Activated naive CD8-positive, alpha-beta T cell treated with anti-CD3 and anti-CD28 coated beads for 36 hours (primary cell): ENCODE measurements at regions not wholly inside any gene's neighbourhood (a gene's known extent, or its start where the extent isn't known, plus 50 kb on each side); places are given as distances from the start of the nearest gene placed in this dataset.

Experiments
- DNase-seq: peaks from one replicate; pipeline ENCODE4 v3.0.0; 2021
- H3K27ac Mint-ChIP-seq: one replicate; pipeline ENCODE4 v1.8.0; 2022; ENCODE audit warnings: mild to moderate bottlenecking, moderate library complexity, mixed read lengths
- H3K27me3 Mint-ChIP-seq: one replicate; pipeline ENCODE4 v1.8.0; 2022; ENCODE audit warnings: mild to moderate bottlenecking, mixed read lengths
- H3K36me3 Mint-ChIP-seq: one replicate; pipeline ENCODE4 v1.8.0; 2021; ENCODE audit warnings: mild to moderate bottlenecking, mixed read lengths
- H3K4me1 Mint-ChIP-seq: one replicate; pipeline ENCODE4 v1.8.0; 2021; ENCODE audit warnings: mixed read lengths
- H3K4me3 Mint-ChIP-seq: one replicate; pipeline ENCODE4 v1.8.0; 2022; ENCODE audit warnings: mild to moderate bottlenecking, moderate library complexity, mixed read lengths
- H3K9me3 Mint-ChIP-seq: one replicate; pipeline ENCODE4 v1.8.0; 2022; ENCODE audit warnings: mixed read lengths

DNA sequence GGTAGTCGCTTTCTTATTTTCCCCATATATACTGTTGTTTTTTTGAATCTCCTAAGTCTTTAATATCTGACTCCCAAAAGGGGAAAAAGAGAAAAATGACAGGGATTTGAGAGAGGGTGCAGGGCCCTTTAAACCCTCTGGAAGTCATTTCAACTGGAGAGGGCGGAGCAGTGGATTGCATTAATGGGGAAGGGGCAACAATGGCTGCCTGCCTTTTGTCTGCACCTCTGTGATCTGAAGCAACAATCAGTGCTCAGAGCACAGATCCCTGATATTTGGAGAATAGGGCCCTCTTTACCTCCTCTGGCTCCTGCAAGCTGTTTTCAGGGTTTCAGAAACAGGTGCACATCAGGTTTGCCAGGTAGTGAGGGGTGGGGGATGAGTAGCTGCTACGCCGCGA, 1458.3 kb upstream of the TENM3 start:
- no peak for DNase-seq
- Mint-ChIP-seq H3K9me3 (no peaks in the 10 kb centered on the region), H3K4me1 (no peaks in the 10 kb centered on the region)

DNA sequence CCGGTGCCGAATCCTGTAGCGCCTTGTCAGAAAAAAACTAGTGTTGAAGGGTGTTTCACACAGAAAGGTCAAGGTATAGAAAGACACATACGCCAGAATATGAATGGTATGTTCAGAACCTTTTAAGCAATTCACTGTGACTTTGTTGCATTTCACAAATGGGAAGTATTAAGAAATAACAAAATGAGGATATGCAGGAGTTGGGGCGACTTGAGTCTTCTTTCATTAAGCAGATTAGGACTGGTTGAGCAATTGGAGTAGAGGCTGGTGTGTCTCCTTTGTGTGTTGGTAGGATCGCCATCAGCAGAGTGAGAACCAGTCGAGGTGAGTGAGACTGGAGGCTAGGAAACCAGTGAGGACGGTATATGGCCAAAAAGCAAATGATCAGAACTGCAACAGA, 1454.5 kb upstream of the TENM3 start:
- Mint-ChIP-seq H3K27ac (no peak overlapping the region), H3K9me3 (no peaks in the 10 kb centered on the region), H3K4me3 (no peak overlapping the region), H3K36me3 (no peaks in the 10 kb centered on the region), H3K27me3 (no peaks in the 10 kb centered on the region), H3K4me1 (no peaks in the 10 kb centered on the region)
- DNase-seq = no peak

More for the DNA sequence above, 1458.3 kb upstream of the TENM3 start:
- H3K27me3 Mint-ChIP-seq = no peaks in the 10 kb centered on the region
- no peak overlapping the region for H3K27ac Mint-ChIP-seq
- H3K36me3 Mint-ChIP-seq = no peaks in the 10 kb centered on the region
- H3K4me3 Mint-ChIP-seq = no peak overlapping the region

DNA sequence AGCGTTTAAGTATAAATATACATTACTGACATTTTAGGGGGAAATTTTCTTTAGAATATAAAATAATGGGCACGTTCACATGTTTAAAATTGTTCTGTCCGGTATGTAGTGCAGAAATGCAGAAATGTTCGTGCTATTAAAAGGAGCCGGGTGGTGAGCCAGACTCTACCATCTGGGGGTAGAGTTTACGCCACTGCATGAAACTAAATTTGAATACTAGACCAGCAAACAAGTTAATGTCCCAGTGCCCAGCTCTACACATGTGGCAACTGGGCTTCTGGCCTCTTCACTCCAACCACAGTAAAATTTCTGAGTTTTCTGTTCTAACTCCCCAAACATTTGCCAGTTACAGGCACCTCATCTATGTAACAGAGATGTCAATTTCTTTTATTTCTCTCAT, 1453.3 kb upstream of the TENM3 start:
- no peak overlapping the region for H3K4me3 Mint-ChIP-seq
- H3K36me3 Mint-ChIP-seq = no peaks in the 10 kb centered on the region
- H3K9me3 Mint-ChIP-seq = no peaks in the 10 kb centered on the region
- H3K4me1 Mint-ChIP-seq = no peaks in the 10 kb centered on the region
- H3K27me3 Mint-ChIP-seq = no peaks in the 10 kb centered on the region
- DNase-seq = no peak
- no peak overlapping the region for H3K27ac Mint-ChIP-seq

DNA sequence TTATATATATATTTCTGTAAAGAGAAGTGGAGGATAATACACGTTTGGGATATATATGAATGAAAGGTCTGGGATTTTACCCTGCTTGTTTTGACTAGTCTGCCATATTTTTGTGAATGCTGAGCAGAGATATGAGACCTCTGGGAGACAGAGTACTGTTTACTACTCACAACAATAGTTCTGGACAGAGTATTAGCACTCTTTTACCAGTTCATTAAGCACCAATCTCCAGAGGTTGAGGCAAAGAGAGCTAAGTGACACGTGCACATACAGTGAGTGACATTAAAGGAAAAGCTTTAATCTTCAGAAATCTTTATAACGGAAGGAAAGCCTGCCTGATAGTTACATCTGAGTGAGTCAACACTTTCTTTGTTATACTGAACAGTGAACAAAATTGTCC, 1452.7 kb upstream of the TENM3 start:
- no peak overlapping the region for H3K4me3 Mint-ChIP-seq
- H3K27ac Mint-ChIP-seq = no peak overlapping the region
- no peaks in the 10 kb centered on the region for H3K36me3 Mint-ChIP-seq

DNA sequence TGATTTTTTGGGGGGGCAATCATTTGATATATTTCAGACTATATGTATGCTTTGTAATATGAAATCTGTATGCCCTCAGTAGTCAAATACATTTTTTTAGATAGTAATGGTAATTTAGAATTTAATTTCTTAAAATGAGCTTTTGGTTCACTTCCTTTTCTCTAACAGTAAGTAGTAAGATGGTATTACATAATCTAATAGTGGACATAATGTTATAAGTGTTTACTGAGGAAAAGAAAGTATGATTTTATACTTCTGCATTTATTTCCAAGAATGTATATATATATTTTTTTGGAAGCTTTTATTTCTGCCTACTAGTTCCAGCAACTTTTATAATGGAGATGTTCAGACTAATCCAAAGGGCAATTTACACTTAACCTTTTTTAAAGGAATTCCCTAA, 1450.7 kb upstream of the TENM3 start:
- Mint-ChIP-seq H3K27ac (no peak overlapping the region), H3K4me1 (no peaks in the 10 kb centered on the region), H3K4me3 (no peak overlapping the region), H3K9me3 (no peaks in the 10 kb centered on the region), H3K36me3 (no peaks in the 10 kb centered on the region), H3K27me3 (no peaks in the 10 kb centered on the region)
- no peak for DNase-seq

More for the DNA sequence above, 1452.7 kb upstream of the TENM3 start:
- Mint-ChIP-seq H3K27me3 (no peaks in the 10 kb centered on the region), H3K9me3 (no peaks in the 10 kb centered on the region), H3K4me1 (no peaks in the 10 kb centered on the region)
- DNase-seq = no peak

DNA sequence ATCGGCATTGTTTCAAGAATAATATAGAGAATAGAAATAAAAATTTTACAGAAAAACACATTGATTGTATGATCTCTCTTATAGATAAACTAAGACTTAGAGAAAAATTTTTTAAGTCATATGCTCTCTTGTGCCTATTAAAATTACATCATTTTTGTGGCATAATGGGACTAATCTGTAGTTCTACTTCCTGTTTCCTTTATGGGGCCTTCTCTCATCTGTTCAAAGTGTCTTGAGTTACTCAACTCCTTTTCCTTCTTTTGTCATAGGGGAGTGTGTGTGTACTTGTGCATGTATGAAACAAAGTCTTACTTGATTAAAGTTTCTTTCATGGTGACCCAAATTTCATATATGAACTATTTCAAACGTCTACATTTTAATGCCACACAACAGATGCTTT, 1448.9 kb upstream of the TENM3 start:
- H3K36me3 Mint-ChIP-seq = no peaks in the 10 kb centered on the region
- no peak overlapping the region for H3K4me3 Mint-ChIP-seq
- no peak for DNase-seq
- H3K9me3 Mint-ChIP-seq = no peaks in the 10 kb centered on the region
- H3K4me1 Mint-ChIP-seq = no peaks in the 10 kb centered on the region
- H3K27ac Mint-ChIP-seq = no peak overlapping the region
- no peaks in the 10 kb centered on the region for H3K27me3 Mint-ChIP-seq

DNA sequence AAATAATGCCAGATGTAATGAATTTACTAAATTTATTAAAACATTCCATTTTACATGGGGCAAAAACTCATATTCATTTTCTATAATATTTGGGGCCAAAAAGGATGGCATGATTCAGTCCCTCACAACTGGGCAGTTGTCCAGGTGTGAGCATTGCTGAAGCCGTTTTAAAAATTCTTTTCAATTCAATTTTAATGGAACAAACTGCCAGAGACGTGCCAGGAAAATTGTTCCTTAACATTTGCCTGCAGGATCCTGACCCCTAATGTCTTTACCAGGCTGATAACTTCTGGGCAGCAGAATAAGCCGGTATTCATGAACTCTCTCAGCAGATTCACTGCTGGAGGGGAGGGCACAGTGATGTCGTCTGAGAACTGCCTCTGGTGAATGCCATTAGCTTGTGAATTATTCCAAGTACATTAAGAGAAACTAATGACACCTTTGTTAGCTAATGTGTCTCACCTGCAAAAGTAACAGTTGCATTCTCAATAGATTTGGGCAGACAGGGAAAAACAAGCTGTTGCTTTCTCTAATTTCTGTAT, 1445.1 kb upstream of the TENM3 start:
- Mint-ChIP-seq H3K4me1 (no peaks in the 10 kb centered on the region), H3K36me3 (no peaks in the 10 kb centered on the region), H3K4me3 (no peak overlapping the region), H3K9me3 (no peaks in the 10 kb centered on the region), H3K27ac (no peak overlapping the region), H3K27me3 (no peaks in the 10 kb centered on the region)
- no peak for DNase-seq

DNA sequence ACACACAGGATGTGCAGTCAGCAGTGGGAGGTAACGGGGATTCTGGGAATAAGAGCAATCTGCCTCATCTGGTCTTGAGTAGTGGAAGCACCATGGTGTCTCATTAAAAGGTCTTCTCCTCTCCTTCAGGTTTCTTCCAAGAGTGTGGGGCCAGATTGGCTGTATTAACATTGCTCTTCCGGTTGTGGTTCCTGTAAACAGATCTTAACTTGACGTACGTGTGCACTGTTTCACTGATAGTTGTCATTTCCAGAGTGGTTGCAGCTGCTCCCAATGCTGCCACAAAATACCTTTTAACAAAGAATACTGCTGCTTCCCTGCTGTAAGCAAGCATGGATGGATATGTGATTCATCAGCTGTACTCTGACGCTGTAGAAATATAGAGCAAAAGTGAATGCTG, 1443.4 kb upstream of the TENM3 start:
- Mint-ChIP-seq H3K27me3 (no peaks in the 10 kb centered on the region), H3K27ac (no peak overlapping the region), H3K36me3 (no peaks in the 10 kb centered on the region), H3K4me1 (no peaks in the 10 kb centered on the region), H3K4me3 (no peak overlapping the region), H3K9me3 (no peaks in the 10 kb centered on the region)
- DNase-seq = no peak

DNA sequence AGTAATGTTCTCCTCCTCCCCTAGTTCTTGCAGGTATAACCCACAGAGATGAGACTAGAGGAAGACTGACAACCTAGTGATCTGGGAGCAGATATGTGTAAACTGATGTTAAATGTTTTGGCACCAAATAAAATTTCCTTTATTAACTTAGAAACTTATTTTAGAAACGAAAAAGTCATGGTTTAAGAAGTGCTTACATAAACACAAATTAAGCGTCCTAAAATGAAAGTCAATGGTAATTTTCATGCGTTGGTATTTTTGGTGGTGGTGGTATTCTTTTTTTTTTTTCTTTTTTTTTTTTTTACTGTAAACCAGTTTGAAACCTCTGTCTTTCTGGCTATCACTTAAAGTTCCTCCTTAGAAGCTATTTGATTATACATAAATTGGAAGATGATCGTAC, 1438.1 kb upstream of the TENM3 start:
- H3K27ac Mint-ChIP-seq = no peak overlapping the region
- H3K4me3 Mint-ChIP-seq = no peak overlapping the region
- H3K9me3 Mint-ChIP-seq = no peaks in the 10 kb centered on the region
- H3K4me1 Mint-ChIP-seq = no peaks in the 10 kb centered on the region
- no peak for DNase-seq
- H3K27me3 Mint-ChIP-seq = no peaks in the 10 kb centered on the region
- no peaks in the 10 kb centered on the region for H3K36me3 Mint-ChIP-seq

DNA sequence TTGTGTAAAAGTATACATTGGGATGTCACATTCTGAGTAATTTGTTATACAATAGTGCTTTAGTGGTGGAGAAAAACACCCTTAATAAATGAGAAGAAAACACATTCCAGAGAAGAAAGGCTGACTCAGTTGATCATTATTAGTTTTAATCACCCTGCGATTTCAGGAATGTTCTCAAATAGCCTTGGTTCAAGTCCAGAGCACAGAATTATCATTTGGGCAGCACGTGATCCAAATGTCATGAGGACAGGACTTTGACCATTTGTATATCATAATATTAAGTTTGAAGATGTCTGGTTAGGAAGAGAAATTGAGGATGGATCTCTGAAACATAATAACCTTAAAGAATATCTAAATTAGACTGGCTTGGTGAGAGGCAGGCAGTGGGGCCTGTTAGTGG, 1434.3 kb upstream of the TENM3 start:
- no peaks in the 10 kb centered on the region for H3K27me3 Mint-ChIP-seq
- no peak overlapping the region for H3K27ac Mint-ChIP-seq
- H3K9me3 Mint-ChIP-seq = no peaks in the 10 kb centered on the region
- H3K4me1 Mint-ChIP-seq = no peaks in the 10 kb centered on the region
- H3K36me3 Mint-ChIP-seq = no peaks in the 10 kb centered on the region
- no peak overlapping the region for H3K4me3 Mint-ChIP-seq
- no peak for DNase-seq

DNA sequence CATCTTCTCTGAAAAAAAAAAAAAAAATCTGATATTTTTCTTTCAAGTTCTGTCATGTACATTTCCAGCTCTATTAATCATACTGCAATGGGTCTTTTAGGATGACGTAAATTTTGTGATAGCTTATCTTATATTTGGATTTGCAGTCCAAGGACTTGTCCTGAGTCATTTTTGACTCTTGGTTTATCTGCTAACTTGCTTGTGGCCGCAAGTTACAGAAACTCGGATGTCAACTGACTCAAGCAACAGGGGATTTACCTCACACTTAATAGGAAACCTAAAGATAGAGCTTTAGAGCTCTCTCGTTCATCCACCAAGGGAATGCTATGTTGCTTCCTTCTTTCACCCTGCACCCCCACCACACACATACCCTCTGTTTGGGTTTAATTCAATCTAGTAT, 1433.8 kb upstream of the TENM3 start:
- Mint-ChIP-seq H3K27me3 (no peaks in the 10 kb centered on the region), H3K4me1 (no peaks in the 10 kb centered on the region), H3K9me3 (no peaks in the 10 kb centered on the region), H3K36me3 (no peaks in the 10 kb centered on the region), H3K4me3 (no peak overlapping the region), H3K27ac (no peak overlapping the region)
- DNase-seq = no peak

DNA sequence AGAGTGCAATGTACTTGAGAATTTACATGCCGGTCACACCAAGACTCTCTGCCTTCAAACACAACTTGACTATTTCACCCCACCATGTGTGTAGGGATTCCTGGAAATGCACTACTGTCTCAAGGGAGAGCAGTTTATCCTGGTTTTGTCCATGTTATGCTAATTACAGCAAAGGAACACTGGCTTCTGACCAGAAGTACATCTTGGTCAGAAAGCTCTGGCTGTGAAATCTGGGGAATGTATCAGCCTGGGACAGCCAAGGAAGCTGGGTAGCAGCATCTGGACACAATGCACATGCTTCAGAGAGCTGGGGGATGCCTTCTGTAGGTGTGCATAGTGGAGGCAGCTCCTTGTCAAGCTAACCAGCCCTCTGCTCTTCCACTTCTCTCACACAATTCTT, 1432.6 kb upstream of the TENM3 start:
- no peak for DNase-seq
- Mint-ChIP-seq H3K27ac (no peak overlapping the region), H3K9me3 (peaks cover 2% of the 10 kb centered on the region), H3K4me3 (no peak overlapping the region), H3K27me3 (no peaks in the 10 kb centered on the region), H3K36me3 (no peaks in the 10 kb centered on the region), H3K4me1 (no peaks in the 10 kb centered on the region)

DNA sequence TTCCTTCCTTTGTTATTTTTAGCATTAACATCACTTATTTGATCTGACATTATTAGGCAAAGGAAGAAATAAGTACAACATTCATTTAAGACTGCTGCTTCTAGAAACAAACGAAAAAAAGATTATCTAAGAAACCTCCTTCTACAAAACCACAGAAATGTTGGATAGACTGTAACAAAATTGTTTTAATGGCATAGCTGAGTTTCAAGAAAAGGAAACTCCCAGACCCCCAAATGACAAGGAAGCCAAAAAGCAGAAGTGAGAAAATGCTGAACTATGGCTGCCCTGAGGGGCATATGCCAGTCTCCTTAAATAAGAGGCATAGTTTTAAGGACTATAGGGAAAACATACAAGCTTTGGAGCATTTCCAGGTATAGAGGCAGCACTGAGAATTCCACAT, 1431.6 kb upstream of the TENM3 start:
- H3K36me3 Mint-ChIP-seq = no peaks in the 10 kb centered on the region
- H3K9me3 Mint-ChIP-seq = peaks cover 2% of the 10 kb centered on the region
- H3K4me3 Mint-ChIP-seq = no peak overlapping the region

DNA sequence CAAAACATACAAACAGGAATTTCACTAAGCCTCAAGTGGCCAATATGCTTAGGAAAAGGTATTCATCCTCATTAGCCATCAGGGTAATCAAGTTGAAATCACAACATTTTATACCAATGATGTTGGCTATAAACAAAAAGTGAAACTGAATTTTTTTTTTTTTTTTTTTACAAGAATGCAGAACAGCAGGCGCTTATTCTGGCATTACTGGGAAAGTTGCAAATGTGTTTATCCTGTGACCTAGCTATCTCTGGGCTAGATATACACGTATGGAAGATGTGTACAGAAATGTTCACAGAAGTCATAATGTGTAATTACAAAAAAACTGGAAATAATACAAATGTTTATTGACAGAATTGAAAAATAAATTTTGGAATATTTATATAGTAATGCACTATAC, 1430.4 kb upstream of the TENM3 start:
- no peak for DNase-seq
- Mint-ChIP-seq H3K27me3 (no peaks in the 10 kb centered on the region), H3K36me3 (no peaks in the 10 kb centered on the region), H3K9me3 (peaks cover 2% of the 10 kb centered on the region), H3K4me1 (no peaks in the 10 kb centered on the region), H3K4me3 (no peak overlapping the region), H3K27ac (no peak overlapping the region)

More for the DNA sequence above, 1431.6 kb upstream of the TENM3 start:
- H3K27me3 Mint-ChIP-seq = no peaks in the 10 kb centered on the region
- no peak for DNase-seq
- H3K4me1 Mint-ChIP-seq = no peaks in the 10 kb centered on the region
- no peak overlapping the region for H3K27ac Mint-ChIP-seq

DNA sequence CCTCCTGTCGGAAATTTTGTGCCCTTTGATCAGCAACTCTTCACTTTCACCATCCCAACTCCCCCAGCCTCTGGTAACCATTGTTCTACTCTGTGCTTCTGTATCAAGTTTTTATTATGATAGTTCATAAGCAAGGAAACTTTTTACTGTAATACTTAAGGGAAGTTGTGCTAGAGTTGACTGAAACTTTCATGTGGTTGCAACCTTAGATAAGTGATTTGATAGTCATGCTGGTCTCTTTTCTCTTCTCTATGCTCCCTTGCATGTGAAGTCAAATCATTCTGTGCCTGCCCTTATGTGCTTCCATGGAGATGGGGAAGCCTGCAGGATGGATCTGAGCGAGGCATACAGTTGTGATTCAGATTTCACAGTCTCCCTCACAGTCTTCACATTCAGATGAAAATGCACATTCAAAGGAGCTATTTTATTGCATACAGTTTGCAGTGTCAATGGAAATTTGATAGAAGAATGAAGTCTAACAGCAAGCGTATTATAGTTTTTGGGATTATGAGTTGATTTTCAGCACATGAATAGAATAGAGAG, 1428.3 kb upstream of the TENM3 start:
- no peak overlapping the region for H3K27ac Mint-ChIP-seq
- H3K27me3 Mint-ChIP-seq = no peaks in the 10 kb centered on the region

DNA sequence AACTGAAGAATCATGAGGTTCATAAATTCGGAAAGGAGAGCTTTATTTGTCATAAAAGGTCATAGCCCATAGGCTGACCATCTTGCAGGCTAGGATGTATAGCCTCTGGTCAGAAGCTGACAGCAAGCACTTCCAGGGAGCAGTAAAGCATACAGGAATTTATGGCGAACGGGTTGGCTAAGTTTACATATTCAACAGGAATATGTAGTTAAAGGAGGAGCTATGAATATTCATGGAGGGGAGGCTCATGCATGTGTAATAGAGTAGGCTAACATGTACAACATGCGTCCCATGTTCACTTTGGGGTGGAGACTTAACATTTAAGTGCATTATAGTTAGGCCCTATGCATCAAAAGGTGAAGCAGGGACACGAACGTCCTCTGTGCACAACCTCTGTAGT, 1425.7 kb upstream of the TENM3 start:
- no peaks in the 10 kb centered on the region for H3K36me3 Mint-ChIP-seq
- H3K27me3 Mint-ChIP-seq = no peaks in the 10 kb centered on the region

More for the DNA sequence above, 1428.3 kb upstream of the TENM3 start:
- DNase-seq = no peak
- peaks cover 2% of the 10 kb centered on the region for H3K9me3 Mint-ChIP-seq
- H3K36me3 Mint-ChIP-seq = no peaks in the 10 kb centered on the region
- no peak overlapping the region for H3K4me3 Mint-ChIP-seq
- no peaks in the 10 kb centered on the region for H3K4me1 Mint-ChIP-seq

More for the DNA sequence above, 1425.7 kb upstream of the TENM3 start:
- no peak overlapping the region for H3K27ac Mint-ChIP-seq
- no peak overlapping the region for H3K4me3 Mint-ChIP-seq
- DNase-seq = no peak
- H3K9me3 Mint-ChIP-seq = peaks cover 2% of the 10 kb centered on the region
- no peaks in the 10 kb centered on the region for H3K4me1 Mint-ChIP-seq
